A204.1 (cell line): ENCODE measurements at regions not wholly inside any gene's neighbourhood (a gene's known extent, or its start where the extent isn't known, plus 50 kb on each side); places are given as distances from the start of the nearest gene placed in this dataset.
"Not testable (repeated sequence)": the region's sequence is repeated elsewhere in the genome, so short reads cannot be mapped to it uniquely, and the experiment has no call there.

Experiments used
- FAIRE-seq: peaks from 2 replicates; lab custom pipeline; 2012; peaks lifted over from hg19 to GRCh38; lab: Jason Lieb, UNC

- no peak for FAIRE-seq
Measured at GRCh38 chr18:62629031-62629430, 86.3 kb upstream of the PHLPP1 start.

GRCh38 chr18:62631173-62631572, 84.2 kb upstream of the PHLPP1 start:
- no peak for FAIRE-seq

GRCh38 chr18:62632788-62633455, 82.4 kb upstream of the PHLPP1 start:
- FAIRE-seq = no peak

GRCh38 chr18:62634458-62634857, 80.9 kb upstream of the PHLPP1 start:
- FAIRE-seq = no peak

GRCh38 chr18:62634979-62635630, 80.2 kb upstream of the PHLPP1 start:
- no peak for FAIRE-seq

GRCh38 chr18:62637403-62637802, 77.9 kb upstream of the PHLPP1 start:
- FAIRE-seq = no peak

GRCh38 chr18:62637807-62638687, 77.3 kb upstream of the PHLPP1 start:
- no peak for FAIRE-seq

- no peak for FAIRE-seq
Measured at GRCh38 chr18:62643181-62643580, 72.2 kb upstream of the PHLPP1 start.

GRCh38 chr18:62644773-62645172, 70.6 kb upstream of the PHLPP1 start:
- no peak for FAIRE-seq

- peak; percentile 58 for FAIRE-seq
Measured at GRCh38 chr18:62647179-62647578, 68.2 kb upstream of the PHLPP1 start.

GRCh38 chr18:62648045-62648678, 67.2 kb upstream of the PHLPP1 start:
- FAIRE-seq = no peak

- no peak for FAIRE-seq
Measured at GRCh38 chr18:62651276-62652056, 63.9 kb upstream of the PHLPP1 start.

- FAIRE-seq = not testable (repeated sequence)
Measured at GRCh38 chr18:62652057-62652629, 63.2 kb upstream of the PHLPP1 start.

GRCh38 chr18:62655520-62656219, 59.7 kb upstream of the PHLPP1 start:
- FAIRE-seq = no peak

GRCh38 chr18:62658028-62658427, 57.3 kb upstream of the PHLPP1 start:
- no peak for FAIRE-seq

GRCh38 chr18:62659698-62660097, 55.6 kb upstream of the PHLPP1 start:
- no peak for FAIRE-seq

- FAIRE-seq = no peak
Measured at GRCh38 chr18:62660691-62661090, 54.6 kb upstream of the PHLPP1 start.

- no peak for FAIRE-seq
Measured at GRCh38 chr18:62663731-62664336, 51.5 kb upstream of the PHLPP1 start.

GRCh38 chr18:62664414-62664813, 50.9 kb upstream of the PHLPP1 start:
- FAIRE-seq = no peak

- FAIRE-seq = no peak
Measured at GRCh38 chr18:62665188-62665587, 50.2 kb upstream of the PHLPP1 start.
